ENCODE measurements at regions not wholly inside any gene's neighbourhood (a gene's known extent, or its start where the extent isn't known, plus 50 kb on each side); places are given as distances from the start of the nearest gene placed in this dataset.
"Not testable (repeated sequence)": the region's sequence is repeated elsewhere in the genome, so short reads cannot be mapped to it uniquely, and the experiment has no call there.

DNA sequence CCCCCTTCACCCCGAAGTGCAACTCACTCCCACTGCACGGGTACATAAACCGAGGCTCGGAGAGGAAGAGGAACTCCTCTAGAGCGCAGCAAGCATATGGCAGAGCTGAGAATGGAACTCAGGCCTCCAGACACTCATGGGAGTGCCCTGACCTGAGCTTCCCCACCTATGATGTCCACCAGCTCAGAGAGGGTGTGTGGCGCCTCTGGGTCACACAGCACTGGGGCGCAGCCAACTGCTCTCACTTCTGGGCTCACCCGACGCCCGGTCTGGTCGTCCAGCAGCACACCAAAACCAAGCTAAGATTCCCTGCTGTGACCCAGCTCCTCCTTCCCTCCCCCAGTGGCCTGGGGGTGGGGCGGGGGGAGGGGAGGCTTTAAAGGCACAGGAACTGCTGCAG lies 904.3 kb downstream of the TUBA3C start:
- H3K4me1 ChIP-seq; H3K27me3 ChIP-seq; H3K27ac ChIP-seq; H3K9ac ChIP-seq (ENCODE audit: low read depth in 2 of 2, low read length in 2 of 2); DNase-seq; intact Hi-C loops (cut with DNase I); H3K9me3 ChIP-seq; H3K4me3 ChIP-seq; H3K36me3 ChIP-seq: not testable (repeated sequence)

DNA sequence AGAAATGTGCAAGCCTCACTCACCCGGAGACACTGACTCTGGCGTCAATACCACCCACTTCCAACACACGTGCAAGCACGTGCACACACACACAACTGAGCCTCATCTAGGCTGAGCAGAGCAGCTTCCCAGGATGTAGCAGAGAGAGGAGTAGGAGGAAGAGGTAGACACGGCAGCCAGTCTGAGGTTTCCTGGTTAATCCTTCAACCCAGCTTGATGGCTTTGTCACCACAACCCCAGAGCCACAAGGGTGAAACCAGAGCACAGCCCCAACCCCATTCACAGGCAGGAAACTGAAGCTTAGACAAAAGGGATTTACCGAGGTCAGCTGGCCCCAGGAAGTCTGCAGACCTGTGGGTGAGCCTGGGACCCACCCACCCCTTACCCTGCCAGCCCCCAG lies 905.3 kb downstream of the TUBA3C start:
- H3K27me3 ChIP-seq; DNase-seq; H3K4me3 ChIP-seq; H3K27ac ChIP-seq; H3K9me3 ChIP-seq; H3K36me3 ChIP-seq; H3K4me1 ChIP-seq; intact Hi-C loops (cut with DNase I); H3K9ac ChIP-seq (ENCODE audit: low read depth in 2 of 2, low read length in 2 of 2): not testable (repeated sequence)

DNA sequence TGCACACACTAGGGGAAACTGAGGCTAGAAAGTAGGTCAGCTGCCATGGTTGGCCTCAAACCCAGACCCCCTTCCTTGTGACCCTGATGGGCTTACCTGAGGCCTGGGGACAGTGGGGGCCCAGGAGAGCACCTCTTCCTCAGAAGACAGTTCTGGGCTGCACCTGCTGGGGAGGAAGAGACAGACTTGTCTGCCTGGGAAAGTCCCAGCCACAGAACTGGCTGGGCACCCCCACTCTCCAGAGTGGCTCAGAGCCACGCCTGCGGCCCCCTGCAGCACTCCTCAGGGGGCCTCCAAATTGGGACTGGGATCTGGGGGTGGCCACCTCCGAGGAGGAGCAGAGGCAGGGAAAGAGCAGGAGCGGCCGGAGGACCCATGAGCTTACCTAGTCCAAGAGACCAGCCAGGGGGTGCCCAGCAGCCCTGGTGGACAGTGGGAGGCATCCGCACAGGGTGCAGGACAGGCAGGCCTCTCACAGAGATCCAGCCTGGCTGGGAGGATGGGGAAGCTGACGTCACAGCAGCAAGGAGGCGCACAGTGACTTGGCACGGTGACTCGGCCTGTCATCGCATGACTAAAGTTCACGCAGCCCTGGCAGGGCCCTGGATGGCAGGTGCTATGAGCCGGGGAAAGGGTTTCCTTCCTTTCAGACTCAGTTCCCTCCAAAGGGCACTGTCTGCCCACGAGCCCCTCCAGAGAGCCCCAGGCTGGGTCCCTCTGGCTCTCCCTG lies 907.7 kb downstream of the TUBA3C start:
- not testable (repeated sequence) for DNase-seq; H3K9ac ChIP-seq (ENCODE audit: low read depth in 2 of 2, low read length in 2 of 2)

DNA sequence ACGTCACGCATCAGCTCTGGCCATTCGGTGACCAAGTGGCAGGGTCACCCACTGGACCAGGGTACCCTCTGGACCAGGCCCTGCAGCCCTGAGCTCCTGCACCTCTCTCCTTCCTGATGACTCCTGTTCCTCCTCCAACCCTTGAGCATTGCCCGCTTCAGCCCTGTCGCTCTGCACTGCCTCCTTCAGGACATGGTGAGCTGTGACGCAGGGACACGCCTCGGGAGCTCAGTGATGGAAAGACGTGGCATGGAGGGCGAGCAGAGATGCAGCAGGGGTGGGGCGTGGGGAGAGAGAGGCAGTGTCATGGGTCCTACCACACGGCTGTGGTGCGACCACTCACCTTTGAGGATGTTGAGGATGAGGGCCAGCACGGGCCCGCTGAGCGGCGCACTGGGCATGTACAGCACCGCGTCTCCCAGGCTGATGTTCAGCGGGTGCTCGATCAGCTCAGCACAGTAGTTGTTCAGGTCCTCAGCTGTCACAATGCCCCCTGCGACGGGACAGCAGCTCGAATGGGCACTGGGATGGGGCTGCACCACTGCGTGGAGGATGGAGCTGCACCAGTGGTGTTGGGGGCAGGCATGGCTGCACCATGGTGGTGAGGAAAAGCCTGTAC lies 922.7 kb downstream of the TUBA3C start:
- H3K36me3 ChIP-seq; DNase-seq; H3K27ac ChIP-seq; H3K9ac ChIP-seq (ENCODE audit: low read depth in 2 of 2, low read length in 2 of 2); intact Hi-C loops (cut with DNase I); H3K4me3 ChIP-seq; H3K27me3 ChIP-seq; H3K4me1 ChIP-seq; H3K9me3 ChIP-seq: not testable (repeated sequence)

More for the DNA sequence above, 907.7 kb downstream of the TUBA3C start:
- intact Hi-C loops (cut with DNase I); H3K4me3 ChIP-seq; H3K9me3 ChIP-seq; H3K4me1 ChIP-seq; H3K36me3 ChIP-seq; H3K27ac ChIP-seq; H3K27me3 ChIP-seq: not testable (repeated sequence)

DNA sequence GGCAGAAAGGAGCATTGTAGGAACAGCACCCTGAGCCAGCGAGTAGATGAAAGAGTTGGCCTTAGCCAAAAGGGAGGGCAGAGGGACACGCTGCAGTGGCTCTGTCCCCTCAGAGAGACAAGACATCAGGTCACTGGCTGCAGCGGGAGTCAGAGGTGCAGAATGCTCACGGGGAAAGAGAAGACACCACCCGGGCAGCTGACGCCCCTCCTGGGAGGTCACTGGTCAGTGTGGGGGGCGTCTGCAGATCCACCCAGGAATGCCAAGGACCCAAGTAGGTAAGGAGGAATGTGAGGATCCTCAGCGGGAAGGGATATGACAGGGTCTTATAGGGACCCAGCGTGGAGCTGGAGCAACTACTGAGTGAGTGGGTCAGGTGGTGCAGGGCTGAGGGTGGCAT lies 923.9 kb downstream of the TUBA3C start:
- H3K4me1 ChIP-seq; DNase-seq; H3K27ac ChIP-seq; H3K9me3 ChIP-seq; intact Hi-C loops (cut with DNase I); H3K27me3 ChIP-seq; H3K36me3 ChIP-seq; H3K4me3 ChIP-seq; H3K9ac ChIP-seq (ENCODE audit: low read depth in 2 of 2, low read length in 2 of 2): not testable (repeated sequence)

DNA sequence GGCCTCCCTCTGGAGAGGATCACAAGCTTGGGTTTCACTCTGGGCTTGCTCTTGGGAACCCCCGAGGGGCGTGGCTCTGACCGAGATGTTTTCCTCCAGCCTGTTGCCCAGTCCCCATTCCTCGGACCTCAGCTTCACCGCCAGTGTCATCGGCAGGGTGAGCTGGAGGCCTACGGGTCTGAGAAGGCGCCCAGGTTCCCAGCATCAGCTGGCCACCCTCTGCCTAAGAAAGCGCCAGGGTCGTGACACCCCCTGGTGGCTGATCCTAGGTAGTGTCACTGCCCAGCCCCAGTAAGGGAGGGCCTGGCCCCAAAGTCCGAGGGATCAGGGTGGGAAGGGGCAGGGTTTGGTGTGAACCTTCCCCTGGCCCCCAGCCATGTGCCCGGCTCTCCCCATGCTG lies 928.8 kb downstream of the TUBA3C start:
- H3K9me3 ChIP-seq; H3K4me1 ChIP-seq; H3K36me3 ChIP-seq; intact Hi-C loops (cut with DNase I); DNase-seq; H3K27ac ChIP-seq; H3K27me3 ChIP-seq; H3K9ac ChIP-seq (ENCODE audit: low read depth in 2 of 2, low read length in 2 of 2); H3K4me3 ChIP-seq: not testable (repeated sequence)

DNA sequence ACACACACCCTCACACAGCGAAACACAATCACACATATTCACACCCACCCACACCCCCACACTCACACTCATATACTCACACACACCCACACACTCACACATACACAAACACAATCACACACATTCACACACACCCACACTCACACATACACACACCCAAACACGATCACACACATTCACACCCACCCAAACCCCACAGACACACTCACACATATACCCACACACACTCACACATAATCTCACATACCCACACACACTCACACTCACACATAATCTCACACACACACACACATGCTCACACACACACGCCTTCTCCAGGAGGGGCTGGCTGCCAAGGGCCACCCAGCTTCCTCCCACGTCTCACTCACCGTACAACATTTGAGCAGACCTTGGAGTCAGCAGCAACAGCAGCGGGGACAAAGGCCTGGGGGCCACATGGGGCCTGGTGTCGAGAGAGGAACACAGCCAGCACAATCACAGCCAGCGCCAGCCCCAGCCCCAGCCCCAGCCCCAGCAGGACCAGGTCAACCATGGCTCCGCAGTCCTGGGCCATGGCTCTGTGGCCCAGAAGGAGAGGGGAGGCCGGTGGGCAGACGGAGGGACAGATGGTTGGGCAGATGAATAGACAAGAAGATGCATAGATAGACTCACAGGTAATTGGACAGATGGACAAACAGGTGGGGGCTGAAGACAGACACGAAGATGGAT lies 932.9 kb downstream of the TUBA3C start:
- H3K36me3 ChIP-seq; H3K27ac ChIP-seq; intact Hi-C loops (cut with DNase I); H3K9me3 ChIP-seq; H3K27me3 ChIP-seq; H3K9ac ChIP-seq (ENCODE audit: low read depth in 2 of 2, low read length in 2 of 2); DNase-seq; H3K4me3 ChIP-seq; H3K4me1 ChIP-seq: not testable (repeated sequence)

DNA sequence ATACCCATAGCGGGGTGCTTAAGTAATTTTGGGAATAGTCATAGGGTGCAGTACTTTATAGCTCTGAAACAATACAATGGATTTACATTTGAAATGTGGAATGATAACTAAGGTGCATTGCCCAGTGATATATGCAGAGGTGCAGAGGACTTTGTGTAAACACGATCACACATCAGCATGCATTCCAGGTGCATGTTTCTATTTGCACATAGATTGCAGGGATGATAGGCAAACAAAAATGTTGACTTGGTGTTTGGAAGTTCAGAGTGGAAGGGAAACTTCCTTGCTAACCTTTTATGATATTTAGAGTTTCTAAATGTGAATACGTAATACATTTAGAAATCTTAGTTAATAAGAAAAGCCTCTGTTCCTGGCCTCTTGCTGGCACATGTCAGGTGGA lies 941.5 kb downstream of the TUBA3C start:
- H3K4me1 ChIP-seq; DNase-seq; H3K4me3 ChIP-seq; intact Hi-C loops (cut with DNase I); H3K9me3 ChIP-seq; H3K27me3 ChIP-seq; H3K36me3 ChIP-seq; H3K9ac ChIP-seq (ENCODE audit: low read depth in 2 of 2, low read length in 2 of 2); H3K27ac ChIP-seq: not testable (repeated sequence)

DNA sequence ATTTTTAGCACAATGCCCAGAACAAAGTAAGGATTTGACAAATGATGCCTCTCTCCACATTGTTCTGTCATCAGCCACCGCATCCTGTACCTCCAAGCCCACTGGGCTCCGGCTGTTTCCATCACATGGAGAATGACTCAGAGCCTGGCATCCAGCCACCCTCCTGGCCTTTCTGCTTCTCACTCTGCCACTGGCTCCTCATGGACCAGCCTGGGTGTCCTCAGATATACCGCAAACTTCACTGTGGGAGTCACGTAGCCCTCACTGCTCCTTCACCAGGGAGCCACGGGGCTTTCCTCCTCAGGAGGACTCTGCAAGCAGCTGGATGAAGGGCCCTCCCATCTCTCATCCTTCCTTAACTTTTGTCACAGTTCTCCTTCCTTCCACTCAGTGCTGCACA lies 943.0 kb downstream of the TUBA3C start:
- DNase-seq; H3K4me1 ChIP-seq; H3K27me3 ChIP-seq; H3K36me3 ChIP-seq; H3K9me3 ChIP-seq; H3K27ac ChIP-seq; H3K4me3 ChIP-seq; H3K9ac ChIP-seq (ENCODE audit: low read depth in 2 of 2, low read length in 2 of 2); intact Hi-C loops (cut with DNase I): not testable (repeated sequence)

DNA sequence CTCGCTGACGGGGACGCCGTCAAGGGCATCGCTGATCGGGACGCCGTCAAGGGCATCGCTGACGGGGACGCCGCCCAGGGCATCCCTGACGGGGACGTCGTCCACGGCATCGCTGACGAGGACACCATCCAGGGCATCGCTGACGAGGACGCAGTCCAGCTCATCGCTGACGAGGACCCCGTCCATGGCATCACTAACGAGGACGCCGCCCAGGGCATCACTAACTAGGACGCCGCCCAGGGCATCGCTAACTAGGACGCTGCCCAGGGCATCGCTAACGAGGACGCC lies 945.2 kb downstream of the TUBA3C start:
- H3K4me1 ChIP-seq: no peaks in the 10 kb centered on the region
- DNase-seq: no peak
- H3K27ac ChIP-seq: no peak overlapping the region
- no peaks in the 10 kb centered on the region for H3K36me3 ChIP-seq
- H3K9me3 ChIP-seq: no peaks in the 10 kb centered on the region
- intact Hi-C loops (cut with DNase I): no loop called here
- no peaks in the 10 kb centered on the region for H3K27me3 ChIP-seq
- no peak overlapping the region for H3K9ac ChIP-seq (ENCODE audit: low read depth in 2 of 2, low read length in 2 of 2)
- H3K4me3 ChIP-seq: no peak overlapping the region
- TF ChIP-seq, protein P1, sequence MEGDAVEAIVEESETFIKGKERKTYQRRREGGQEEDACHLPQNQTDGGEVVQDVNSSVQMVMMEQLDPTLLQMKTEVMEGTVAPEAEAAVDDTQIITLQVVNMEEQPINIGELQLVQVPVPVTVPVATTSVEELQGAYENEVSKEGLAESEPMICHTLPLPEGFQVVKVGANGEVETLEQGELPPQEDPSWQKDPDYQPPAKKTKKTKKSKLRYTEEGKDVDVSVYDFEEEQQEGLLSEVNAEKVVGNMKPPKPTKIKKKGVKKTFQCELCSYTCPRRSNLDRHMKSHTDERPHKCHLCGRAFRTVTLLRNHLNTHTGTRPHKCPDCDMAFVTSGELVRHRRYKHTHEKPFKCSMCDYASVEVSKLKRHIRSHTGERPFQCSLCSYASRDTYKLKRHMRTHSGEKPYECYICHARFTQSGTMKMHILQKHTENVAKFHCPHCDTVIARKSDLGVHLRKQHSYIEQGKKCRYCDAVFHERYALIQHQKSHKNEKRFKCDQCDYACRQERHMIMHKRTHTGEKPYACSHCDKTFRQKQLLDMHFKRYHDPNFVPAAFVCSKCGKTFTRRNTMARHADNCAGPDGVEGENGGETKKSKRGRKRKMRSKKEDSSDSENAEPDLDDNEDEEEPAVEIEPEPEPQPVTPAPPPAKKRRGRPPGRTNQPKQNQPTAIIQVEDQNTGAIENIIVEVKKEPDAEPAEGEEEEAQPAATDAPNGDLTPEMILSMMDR (IDR thresholded peaks at IDR 0.05): no peak
